RWPE1 (cell line): ENCODE measurements at regions not wholly inside any gene's neighbourhood (a gene's known extent, or its start where the extent isn't known, plus 50 kb on each side); places are given as distances from the start of the nearest gene placed in this dataset.

Source experiments
- CTCF ChIA-PET: fragments of 350-600 bp; sonication (Branson Sonifier 250); formaldehyde crosslinking; extraction: SDS; loops from one replicate; lab custom pipeline; 2021; lab: Yijun Ruan, JAX
- POLR2A ChIA-PET: fragments of 400-600 bp; formaldehyde crosslinking; extraction: SDS; loops from one replicate; lab custom pipeline; 2020; ENCODE audit warnings: antibody characterized with exemption; ENCODE audit not compliant: low non-redundant PET; lab: Yijun Ruan, JAX
- DNase-seq: peaks from one replicate; pipeline ENCODE4 v3.0.0; 2012; ENCODE audit warnings: low spot score
- H3K27ac ChIP-seq: fragments of 450-650 bp; 2 replicates; pipeline ENCODE4 v1.5.1; 2017
- CTCF ChIP-seq: fragments of 450-650 bp; conservative IDR thresholded peaks from 2 replicates; pipeline ENCODE4 v1.5.1; 2017; ENCODE audit warnings: low read depth, mild to moderate bottlenecking

GRCh38 chr2:105629634-105630033 lies 115.1 kb upstream of the NCK2 start:
- H3K27ac ChIP-seq: no peak overlapping the region
- no peak for DNase-seq
- ChIA-PET POLR2A (interaction anchor here (0.5 kb wide), 1 partner anchor 32 kb away, joined by 3 read pairs; no protein-coding TSS in a partner anchor), CTCF (interaction anchor here (1.1 kb wide), 1 partner anchor 953 kb away, joined by 3 read pairs; no protein-coding TSS in a partner anchor)
- no peak for TF ChIP-seq CTCF

DNA sequence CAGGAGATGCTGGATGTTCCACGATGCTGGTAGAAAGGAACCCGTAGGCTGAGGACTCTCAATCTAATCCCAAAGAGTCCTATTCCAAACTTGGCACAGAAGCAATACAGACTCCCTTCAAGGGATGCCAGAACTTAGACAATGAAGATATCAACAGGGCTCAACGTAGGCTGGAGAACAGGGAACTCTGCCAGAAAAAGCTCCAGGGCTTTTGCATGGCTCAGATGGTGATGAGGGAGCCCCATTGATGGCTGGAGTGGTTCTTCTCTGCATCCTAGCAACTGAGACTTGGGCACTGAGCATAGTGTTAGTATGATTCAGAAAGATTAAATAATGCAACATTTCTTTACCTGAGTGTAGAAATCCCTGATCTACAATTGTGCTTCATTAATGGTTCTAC lies 117.2 kb upstream of the NCK2 start:
- ChIA-PET POLR2A (no interaction called here), CTCF (no interaction called here)
- no peak for TF ChIP-seq CTCF
- no peak for DNase-seq
- H3K27ac ChIP-seq: no peak overlapping the region

GRCh38 chr2:105626966-105627340 lies 117.8 kb upstream of the NCK2 start:
- POLR2A ChIA-PET: no interaction called here
- no peak for DNase-seq
- CTCF ChIA-PET: no interaction called here
- H3K27ac ChIP-seq: no peak overlapping the region
- no peak for TF ChIP-seq CTCF

DNA sequence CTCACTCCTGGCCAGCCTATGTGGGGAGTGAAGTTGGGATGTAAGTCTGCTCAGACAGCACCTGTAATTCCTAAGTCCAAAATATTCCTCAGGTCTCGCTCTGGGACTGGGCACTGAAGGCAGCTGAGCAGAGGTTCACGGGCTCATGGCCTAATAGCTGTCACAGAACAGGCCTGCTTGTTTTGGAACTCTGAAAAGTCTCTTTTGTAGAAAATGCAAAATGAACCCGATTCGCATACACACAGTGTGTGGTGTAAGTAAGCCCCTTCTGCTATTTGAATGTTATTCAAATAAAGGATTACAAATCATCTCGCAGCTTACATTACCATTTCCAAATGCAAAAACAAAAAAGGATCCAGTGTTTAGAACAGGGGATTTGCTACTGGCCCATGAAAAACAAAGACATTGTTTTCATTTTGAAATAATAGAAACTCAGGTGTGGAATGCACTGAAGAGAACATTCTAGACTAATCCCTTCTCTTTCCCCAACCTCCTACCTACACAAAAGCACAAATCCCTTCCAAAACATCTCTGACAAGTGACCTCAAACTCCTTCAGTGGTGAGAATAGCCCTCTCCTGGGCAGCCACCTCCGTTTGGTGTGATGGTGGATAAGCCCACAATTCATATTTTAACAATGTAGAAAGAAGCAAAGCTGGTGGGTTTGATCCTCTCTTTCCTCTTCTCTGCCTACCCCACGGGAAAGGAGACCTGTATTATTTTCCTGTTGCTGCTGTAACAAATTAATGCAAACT lies 118.3 kb upstream of the NCK2 start:
- no peak overlapping the region for H3K27ac ChIP-seq
- CTCF ChIA-PET: no interaction called here
- POLR2A ChIA-PET: no interaction called here
- no peak for TF ChIP-seq CTCF
- no peak for DNase-seq

GRCh38 chr2:105625632-105626031 lies 119.1 kb upstream of the NCK2 start:
- ChIA-PET POLR2A (no interaction called here), CTCF (no interaction called here)
- H3K27ac ChIP-seq: no peak overlapping the region
- no peak for TF ChIP-seq CTCF
- no peak for DNase-seq

- TF ChIP-seq CTCF: no peak
- no peak overlapping the region for H3K27ac ChIP-seq
- CTCF ChIA-PET: no interaction called here
- POLR2A ChIA-PET: no interaction called here
- no peak for DNase-seq
Observed at GRCh38 chr2:105621038-105621437, 123.7 kb upstream of the NCK2 start.
